ENCODE measurements at regions not wholly inside any gene's neighbourhood (a gene's known extent, or its start where the extent isn't known, plus 50 kb on each side); places are given as distances from the start of the nearest gene placed in this dataset.

- TF ChIP-seq, protein P1, sequence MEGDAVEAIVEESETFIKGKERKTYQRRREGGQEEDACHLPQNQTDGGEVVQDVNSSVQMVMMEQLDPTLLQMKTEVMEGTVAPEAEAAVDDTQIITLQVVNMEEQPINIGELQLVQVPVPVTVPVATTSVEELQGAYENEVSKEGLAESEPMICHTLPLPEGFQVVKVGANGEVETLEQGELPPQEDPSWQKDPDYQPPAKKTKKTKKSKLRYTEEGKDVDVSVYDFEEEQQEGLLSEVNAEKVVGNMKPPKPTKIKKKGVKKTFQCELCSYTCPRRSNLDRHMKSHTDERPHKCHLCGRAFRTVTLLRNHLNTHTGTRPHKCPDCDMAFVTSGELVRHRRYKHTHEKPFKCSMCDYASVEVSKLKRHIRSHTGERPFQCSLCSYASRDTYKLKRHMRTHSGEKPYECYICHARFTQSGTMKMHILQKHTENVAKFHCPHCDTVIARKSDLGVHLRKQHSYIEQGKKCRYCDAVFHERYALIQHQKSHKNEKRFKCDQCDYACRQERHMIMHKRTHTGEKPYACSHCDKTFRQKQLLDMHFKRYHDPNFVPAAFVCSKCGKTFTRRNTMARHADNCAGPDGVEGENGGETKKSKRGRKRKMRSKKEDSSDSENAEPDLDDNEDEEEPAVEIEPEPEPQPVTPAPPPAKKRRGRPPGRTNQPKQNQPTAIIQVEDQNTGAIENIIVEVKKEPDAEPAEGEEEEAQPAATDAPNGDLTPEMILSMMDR (IDR thresholded peaks at IDR 0.05) = no peak
- TF ChIP-seq POLR2A (IDR thresholded peaks at IDR 0.05) = no peak
These were observed 1459.9 kb upstream of the ALCAM start for GRCh38 chr3:103906808-103907207.
